GM21528 (cell line): ENCODE measurements at regions not wholly inside any gene's neighbourhood (a gene's known extent, or its start where the extent isn't known, plus 50 kb on each side); places are given as distances from the start of the nearest gene placed in this dataset.

ENCODE experiments used
- ATAC-seq: cut with Tn5 transposase; IDR thresholded peaks from one replicate; pipeline ENCODE4 v1.9.1; 2021; ENCODE audit warnings: mild to moderate bottlenecking, moderate library complexity; ENCODE audit not compliant: unreplicated experiment, low FRiP score

GRCh38 chr14:101217616-101218371, 314.3 kb upstream of the RTL1 start:
- ATAC-seq = no peak

GRCh38 chr14:101219896-101220703, 316.6 kb upstream of the RTL1 start:
- no peak for ATAC-seq

- no peak for ATAC-seq
These were observed 317.5 kb upstream of the RTL1 start for GRCh38 chr14:101220921-101221510.

GRCh38 chr14:101221549-101222160, 318.1 kb upstream of the RTL1 start:
- ATAC-seq = no peak

- no peak for ATAC-seq
These were observed 319.0 kb upstream of the RTL1 start for GRCh38 chr14:101222362-101223070.

GRCh38 chr14:101223127-101223526, 319.6 kb upstream of the RTL1 start:
- no peak for ATAC-seq

GRCh38 chr14:101223561-101224162, 320.1 kb upstream of the RTL1 start:
- ATAC-seq = no peak

- ATAC-seq = no peak
These were observed 321.0 kb upstream of the RTL1 start for GRCh38 chr14:101224356-101225156.

GRCh38 chr14:101225157-101226152, 321.9 kb upstream of the RTL1 start:
- ATAC-seq = no peak

GRCh38 chr14:101226265-101226602, 322.7 kb upstream of the RTL1 start:
- no peak for ATAC-seq

GRCh38 chr14:101226603-101227425, 323.3 kb upstream of the RTL1 start:
- no peak for ATAC-seq

GRCh38 chr14:101227611-101228594, 324.4 kb upstream of the RTL1 start:
- ATAC-seq = no peak

- no peak for ATAC-seq
These were observed 325.5 kb upstream of the RTL1 start for GRCh38 chr14:101228949-101229541.

- ATAC-seq = no peak
These were observed 326.1 kb upstream of the RTL1 start for GRCh38 chr14:101229666-101230065.

- no peak for ATAC-seq
These were observed 326.8 kb upstream of the RTL1 start for GRCh38 chr14:101230161-101230850.
